Cardiac muscle cell (in vitro differentiated cells and primary cell): ENCODE measurements at regions not wholly inside any gene's neighbourhood (a gene's known extent, or its start where the extent isn't known, plus 50 kb on each side); places are given as distances from the start of the nearest gene placed in this dataset.

Source experiments
- DNase-seq, 2 donors: peaks; one replicate each; pipeline versions ENCODE4 v3.0.0 to v3.0.0-alpha.2; 2010 to 2017; ENCODE audit warnings: low read depth in 1 of 2, low spot score in 1 of 2
- H3K27ac ChIP-seq: fragments of 200-600 bp; sonication (generic); 2 replicates; pipeline ENCODE4 v1.5.1; 2016
- H3K27me3 ChIP-seq: fragments of 200-600 bp; sonication (generic); 2 replicates; pipeline ENCODE4 v1.6.0; 2016; ENCODE audit warnings: control low read depth
- H3K36me3 ChIP-seq: fragments of 200-600 bp; sonication (generic); 2 replicates; pipeline ENCODE4 v1.5.1; 2016; ENCODE audit warnings: control low read depth
- H3K4me1 ChIP-seq: fragments of 200-600 bp; sonication (generic); 2 replicates; pipeline ENCODE4 v1.8.1; 2017; ENCODE audit warnings: low read depth, mild to moderate bottlenecking, mixed run types
- H3K4me3 ChIP-seq: fragments of 200-600 bp; sonication (generic); 2 replicates; pipeline ENCODE4 v1.5.1; 2016; ENCODE audit warnings: mild to moderate bottlenecking
- H3K9me3 ChIP-seq: fragments of 200-600 bp; sonication (generic); 2 replicates; pipeline ENCODE4 v1.5.1; 2017; ENCODE audit warnings: low read depth, mild to moderate bottlenecking, control low read depth
- TF ChIP-seq, protein P1 (sequence below): IDR thresholded peaks from 2 replicates; pipeline ENCODE4 v1.5.1; 2012; ENCODE audit warnings: low read depth, mild to moderate bottlenecking, low read length

DNA sequence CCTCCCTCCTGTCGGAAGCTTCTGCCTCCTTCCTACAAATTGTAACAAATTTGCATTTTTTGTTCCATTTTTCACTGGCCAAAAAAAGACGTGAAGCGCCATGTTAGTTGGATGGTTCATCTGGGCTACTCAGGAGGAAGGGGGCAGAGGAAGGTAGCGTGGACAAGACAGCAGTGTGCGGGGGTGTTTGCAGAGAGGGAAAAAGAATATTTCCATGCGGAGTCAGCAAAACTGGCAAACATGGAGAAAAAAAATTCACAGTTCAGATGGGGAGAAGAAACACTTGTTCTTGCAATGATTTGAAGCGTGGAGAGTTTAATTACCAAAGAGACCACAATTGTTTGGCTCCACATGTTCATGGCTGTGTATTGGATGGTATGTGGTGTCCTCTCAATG lies 138.8 kb upstream of the ERCC4 start:
- Histone ChIP-seq H3K27ac (no peak overlapping the region), H3K9me3 (no peaks in the 10 kb centered on the region), H3K4me1 (no peaks in the 10 kb centered on the region), H3K4me3 (no peak overlapping the region), H3K27me3 (no peaks in the 10 kb centered on the region), H3K36me3 (no peaks in the 10 kb centered on the region)
- no peak for DNase-seq
- TF ChIP-seq, protein P1, sequence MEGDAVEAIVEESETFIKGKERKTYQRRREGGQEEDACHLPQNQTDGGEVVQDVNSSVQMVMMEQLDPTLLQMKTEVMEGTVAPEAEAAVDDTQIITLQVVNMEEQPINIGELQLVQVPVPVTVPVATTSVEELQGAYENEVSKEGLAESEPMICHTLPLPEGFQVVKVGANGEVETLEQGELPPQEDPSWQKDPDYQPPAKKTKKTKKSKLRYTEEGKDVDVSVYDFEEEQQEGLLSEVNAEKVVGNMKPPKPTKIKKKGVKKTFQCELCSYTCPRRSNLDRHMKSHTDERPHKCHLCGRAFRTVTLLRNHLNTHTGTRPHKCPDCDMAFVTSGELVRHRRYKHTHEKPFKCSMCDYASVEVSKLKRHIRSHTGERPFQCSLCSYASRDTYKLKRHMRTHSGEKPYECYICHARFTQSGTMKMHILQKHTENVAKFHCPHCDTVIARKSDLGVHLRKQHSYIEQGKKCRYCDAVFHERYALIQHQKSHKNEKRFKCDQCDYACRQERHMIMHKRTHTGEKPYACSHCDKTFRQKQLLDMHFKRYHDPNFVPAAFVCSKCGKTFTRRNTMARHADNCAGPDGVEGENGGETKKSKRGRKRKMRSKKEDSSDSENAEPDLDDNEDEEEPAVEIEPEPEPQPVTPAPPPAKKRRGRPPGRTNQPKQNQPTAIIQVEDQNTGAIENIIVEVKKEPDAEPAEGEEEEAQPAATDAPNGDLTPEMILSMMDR: no peak

DNA sequence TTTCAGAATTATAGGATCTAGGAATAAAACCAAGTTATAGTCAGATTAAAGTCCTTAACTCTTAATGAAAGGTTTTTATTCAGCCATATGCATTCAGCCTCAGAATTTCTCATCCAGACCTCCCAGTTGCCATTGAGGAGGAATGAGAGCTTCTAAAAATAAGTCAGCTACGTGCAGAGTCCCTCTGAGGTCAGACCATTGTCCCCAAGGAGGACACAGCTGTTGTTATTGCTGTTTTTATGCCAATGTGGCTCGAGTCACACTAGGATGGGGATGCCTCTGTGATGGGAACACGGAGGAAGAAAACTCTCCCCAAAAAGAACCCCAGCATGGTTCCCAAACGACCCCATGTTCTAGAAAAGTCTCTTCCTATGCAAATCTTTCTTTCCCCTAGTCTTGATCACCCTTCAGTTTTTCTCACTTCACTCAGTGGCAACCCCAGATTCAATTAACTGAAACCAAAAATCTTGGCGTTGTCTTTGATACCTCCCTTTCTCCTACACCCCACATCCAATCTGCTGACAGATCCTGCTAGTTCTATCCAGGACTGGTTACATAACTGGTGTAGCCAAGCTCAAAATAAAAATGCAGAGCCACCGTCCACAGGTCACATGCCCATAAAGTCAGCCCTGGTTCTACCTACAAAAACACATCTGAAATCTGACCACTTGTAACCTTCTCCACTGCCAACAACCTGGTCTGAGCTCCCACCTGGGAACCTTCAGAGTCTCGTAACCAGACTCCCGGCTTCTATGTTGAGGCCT lies 138.2 kb upstream of the ERCC4 start:
- DNase-seq: no peak
- no peaks in the 10 kb centered on the region for H3K9me3 ChIP-seq
- no peaks in the 10 kb centered on the region for H3K4me1 ChIP-seq
- TF ChIP-seq, protein P1: no peak
- no peak overlapping the region for H3K27ac ChIP-seq
- no peak overlapping the region for H3K4me3 ChIP-seq
- no peaks in the 10 kb centered on the region for H3K36me3 ChIP-seq
- H3K27me3 ChIP-seq: no peaks in the 10 kb centered on the region

DNA sequence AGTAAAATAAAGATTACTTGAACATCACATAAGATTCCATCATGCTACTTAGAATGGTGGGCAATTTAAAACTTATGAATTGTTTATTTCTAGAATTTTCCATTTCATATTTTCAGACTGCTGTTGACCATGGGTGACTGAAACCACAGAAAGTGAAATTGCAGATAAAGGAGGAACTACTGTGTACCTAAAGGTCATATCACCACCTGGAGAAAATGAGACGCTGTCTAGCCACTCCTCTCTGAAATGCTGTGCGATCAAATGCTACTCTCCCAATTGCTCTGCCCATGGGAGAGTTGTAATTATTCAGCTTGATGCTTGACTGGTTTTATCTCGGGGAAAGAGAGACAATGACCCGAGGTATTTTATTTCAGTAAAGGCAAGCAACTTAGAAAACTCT lies 128.9 kb upstream of the ERCC4 start:
- Histone ChIP-seq H3K27me3 (no peaks in the 10 kb centered on the region), H3K4me3 (no peak overlapping the region), H3K27ac (no peak overlapping the region), H3K36me3 (no peaks in the 10 kb centered on the region), H3K9me3 (no peaks in the 10 kb centered on the region), H3K4me1 (no peaks in the 10 kb centered on the region)
- DNase-seq: no peak
- TF ChIP-seq, protein P1: no peak

DNA sequence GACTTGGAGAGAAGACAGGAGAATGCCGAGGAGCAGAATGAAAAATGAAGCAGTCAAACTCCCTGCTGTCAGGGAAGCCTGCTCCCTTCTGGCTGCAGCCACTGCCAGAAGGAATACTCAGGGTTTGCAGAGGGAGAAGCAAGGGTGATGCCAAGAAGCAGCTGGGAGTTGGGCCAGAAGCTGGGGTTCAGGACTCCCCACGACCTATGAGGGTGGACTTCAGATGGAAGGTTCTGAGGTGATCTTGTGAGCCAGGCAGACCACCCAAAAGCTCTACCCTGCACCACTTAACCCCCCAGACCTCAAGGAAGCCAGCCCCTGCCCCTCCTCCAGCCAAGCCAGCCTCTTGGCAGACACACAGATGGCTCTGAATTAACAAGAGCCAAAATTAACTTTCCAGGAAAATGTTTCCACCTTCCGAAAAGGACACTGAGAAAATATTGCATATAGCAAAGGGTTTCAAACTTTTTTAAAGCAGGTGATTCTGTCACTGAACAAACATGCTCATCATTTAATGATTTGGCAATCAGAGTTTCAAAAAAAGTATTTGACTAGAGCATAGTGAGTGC lies 126.0 kb upstream of the ERCC4 start:
- DNase-seq: no peak
- TF ChIP-seq, protein P1: no peak

DNA sequence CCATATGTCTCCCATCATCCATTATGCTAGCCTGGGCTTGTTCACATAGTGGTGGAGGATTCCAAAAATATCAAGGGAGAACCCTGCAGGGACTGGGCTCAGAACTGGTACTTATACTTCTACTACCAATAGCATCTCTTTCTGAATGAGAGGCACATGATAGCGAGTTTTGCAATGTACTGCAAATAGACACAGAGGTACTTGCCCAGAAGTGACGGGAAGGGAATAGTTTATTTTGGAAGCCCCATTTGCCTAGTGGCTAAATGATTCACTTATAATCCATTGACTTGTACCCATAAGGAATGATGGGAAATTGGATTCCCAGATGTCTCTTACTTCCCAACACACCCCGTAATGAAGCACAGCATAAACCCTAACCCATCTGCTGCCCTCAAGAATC lies 124.8 kb upstream of the ERCC4 start:
- TF ChIP-seq, protein P1: no peak
- no peaks in the 10 kb centered on the region for H3K27me3 ChIP-seq
- no peaks in the 10 kb centered on the region for H3K36me3 ChIP-seq
- H3K4me3 ChIP-seq: no peak overlapping the region
- no peaks in the 10 kb centered on the region for H3K9me3 ChIP-seq
- DNase-seq: no peak
- no peak overlapping the region for H3K27ac ChIP-seq
- no peaks in the 10 kb centered on the region for H3K4me1 ChIP-seq

More for the DNA sequence above, 126.0 kb upstream of the ERCC4 start:
- Histone ChIP-seq H3K27me3 (no peaks in the 10 kb centered on the region), H3K27ac (no peak overlapping the region), H3K4me1 (no peaks in the 10 kb centered on the region), H3K4me3 (no peak overlapping the region), H3K9me3 (no peaks in the 10 kb centered on the region), H3K36me3 (no peaks in the 10 kb centered on the region)
